ENCODE measurements at regions not wholly inside any gene's neighbourhood (a gene's known extent, or its start where the extent isn't known, plus 50 kb on each side); places are given as distances from the start of the nearest gene placed in this dataset.

DNA sequence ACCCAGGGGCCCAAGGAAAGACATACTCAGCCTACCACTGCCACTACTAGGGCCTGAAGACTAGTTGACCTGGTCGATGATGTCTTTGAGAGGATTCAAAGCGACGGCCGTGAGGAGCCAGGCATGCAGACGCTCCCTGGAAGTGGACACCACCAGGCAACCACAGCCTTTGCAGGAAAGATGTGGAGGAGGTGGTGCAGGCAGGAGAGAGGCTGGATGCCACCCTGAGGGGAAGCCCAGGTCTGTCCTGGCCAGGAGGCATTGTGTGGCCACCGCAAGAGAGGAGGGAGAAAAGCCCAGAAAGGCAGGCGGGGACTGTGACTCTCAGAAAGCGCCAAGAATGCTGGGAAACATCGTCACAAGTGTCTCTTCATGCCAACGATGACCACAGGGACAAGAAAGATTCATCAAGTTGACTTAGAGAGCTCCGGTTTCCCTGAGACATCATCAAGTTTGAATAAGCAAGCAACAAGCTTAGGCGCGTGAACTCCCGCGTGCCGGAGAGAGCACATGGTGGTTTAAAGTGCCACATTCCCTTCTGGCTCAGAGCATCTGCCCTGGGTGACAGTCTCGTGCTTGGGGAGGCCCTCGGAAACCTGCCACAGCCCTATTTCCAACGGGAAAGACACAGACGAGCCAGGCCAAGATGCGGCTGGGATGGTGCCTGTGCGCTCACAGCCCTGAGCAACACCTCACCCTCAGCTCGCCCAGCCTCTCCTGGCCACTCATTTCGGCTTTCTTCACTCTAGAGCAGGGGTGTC lies 464.5 kb upstream of the SALL3 start:
- in situ Hi-C loops (cut with HindIII; ENCODE audit: low sequenced_read_pairs) = no loop called here
- TF ChIP-seq, protein P1, sequence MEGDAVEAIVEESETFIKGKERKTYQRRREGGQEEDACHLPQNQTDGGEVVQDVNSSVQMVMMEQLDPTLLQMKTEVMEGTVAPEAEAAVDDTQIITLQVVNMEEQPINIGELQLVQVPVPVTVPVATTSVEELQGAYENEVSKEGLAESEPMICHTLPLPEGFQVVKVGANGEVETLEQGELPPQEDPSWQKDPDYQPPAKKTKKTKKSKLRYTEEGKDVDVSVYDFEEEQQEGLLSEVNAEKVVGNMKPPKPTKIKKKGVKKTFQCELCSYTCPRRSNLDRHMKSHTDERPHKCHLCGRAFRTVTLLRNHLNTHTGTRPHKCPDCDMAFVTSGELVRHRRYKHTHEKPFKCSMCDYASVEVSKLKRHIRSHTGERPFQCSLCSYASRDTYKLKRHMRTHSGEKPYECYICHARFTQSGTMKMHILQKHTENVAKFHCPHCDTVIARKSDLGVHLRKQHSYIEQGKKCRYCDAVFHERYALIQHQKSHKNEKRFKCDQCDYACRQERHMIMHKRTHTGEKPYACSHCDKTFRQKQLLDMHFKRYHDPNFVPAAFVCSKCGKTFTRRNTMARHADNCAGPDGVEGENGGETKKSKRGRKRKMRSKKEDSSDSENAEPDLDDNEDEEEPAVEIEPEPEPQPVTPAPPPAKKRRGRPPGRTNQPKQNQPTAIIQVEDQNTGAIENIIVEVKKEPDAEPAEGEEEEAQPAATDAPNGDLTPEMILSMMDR (IDR thresholded peaks at IDR 0.05; ENCODE audit: low read depth, low read length) = no peak
- DNase-seq (ENCODE audit: low read depth, low spot score) = no peak
- H3K4me3 ChIP-seq (ENCODE audit: low read depth, low read length) = no peak overlapping the region

DNA sequence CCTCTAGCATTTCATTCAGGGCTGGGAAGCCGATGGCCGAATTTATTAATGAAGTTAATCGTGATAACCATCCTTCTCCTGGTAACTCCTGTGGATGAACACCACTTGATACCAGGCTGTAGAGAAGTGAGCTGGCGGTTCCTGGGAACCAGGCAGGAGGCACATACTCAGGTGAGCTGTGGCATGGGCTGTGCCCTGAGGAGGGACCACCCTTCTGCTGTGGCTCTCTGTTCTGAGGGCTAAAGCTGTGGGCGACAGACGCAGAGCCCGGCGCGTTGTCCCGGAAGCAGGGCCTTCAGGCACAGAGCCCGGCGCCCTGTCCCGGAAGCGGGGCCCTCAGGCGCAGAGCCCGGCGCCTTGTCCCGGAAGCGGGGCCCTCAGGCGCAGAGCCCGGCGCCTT lies 462.3 kb upstream of the SALL3 start:
- in situ Hi-C loops (cut with HindIII; ENCODE audit: low sequenced_read_pairs) = no loop called here

DNA sequence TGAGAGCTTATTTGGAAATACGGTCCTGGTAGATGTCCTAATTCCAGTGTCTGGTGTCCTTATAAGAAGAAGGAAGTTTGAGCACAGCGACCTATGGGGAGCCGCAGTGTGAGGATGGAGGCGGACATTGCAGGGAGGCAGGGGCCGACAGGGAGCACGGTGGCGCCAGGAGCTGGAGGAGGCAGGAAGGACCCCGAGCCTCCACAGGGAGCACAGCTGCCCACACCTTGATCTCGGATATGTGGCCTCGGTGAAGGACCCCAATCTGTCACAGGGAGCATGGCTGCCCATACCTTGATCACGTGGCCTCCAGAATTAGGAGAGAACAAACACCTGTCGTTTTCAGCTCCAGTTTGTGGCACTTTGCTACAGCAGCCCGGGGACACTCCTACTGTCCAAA lies 461.6 kb upstream of the SALL3 start:
- DNase-seq (ENCODE audit: low read depth, low spot score) = no peak
- TF ChIP-seq, protein P1 (IDR thresholded peaks at IDR 0.05; ENCODE audit: low read depth, low read length) = no peak
- in situ Hi-C loops (cut with HindIII; ENCODE audit: low sequenced_read_pairs) = no loop called here
- no peak overlapping the region for H3K4me3 ChIP-seq (ENCODE audit: low read depth, low read length)

More for the DNA sequence above, 462.3 kb upstream of the SALL3 start:
- H3K4me3 ChIP-seq (ENCODE audit: low read depth, low read length) = no peak overlapping the region
- DNase-seq (ENCODE audit: low read depth, low spot score) = no peak
- TF ChIP-seq, protein P1 (IDR thresholded peaks at IDR 0.05; ENCODE audit: low read depth, low read length) = no peak

DNA sequence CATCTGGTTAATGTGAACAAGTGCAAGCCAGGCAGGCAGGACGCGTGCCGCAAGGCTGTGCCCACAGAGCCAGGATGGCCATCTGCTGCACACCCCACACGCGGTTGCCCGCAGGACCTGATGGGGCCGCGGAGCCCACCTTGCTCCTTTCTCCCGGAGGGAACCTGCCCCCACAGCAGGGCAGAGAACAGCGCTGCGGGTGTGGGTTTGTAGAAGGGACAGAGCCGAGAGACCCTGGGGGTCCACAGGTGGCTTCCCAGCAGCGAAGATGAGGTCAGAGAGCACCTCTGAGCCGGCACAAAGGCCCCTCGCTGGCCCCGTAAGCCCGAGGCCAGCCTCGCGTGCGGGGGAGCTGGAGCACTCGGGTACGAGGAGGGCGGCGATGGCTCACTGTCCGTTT lies 460.8 kb upstream of the SALL3 start:
- DNase-seq (ENCODE audit: low read depth, low spot score) = no peak
- in situ Hi-C loops (cut with HindIII; ENCODE audit: low sequenced_read_pairs) = no loop called here
- TF ChIP-seq, protein P1 (IDR thresholded peaks at IDR 0.05; ENCODE audit: low read depth, low read length) = no peak
- H3K4me3 ChIP-seq (ENCODE audit: low read depth, low read length) = no peak overlapping the region

DNA sequence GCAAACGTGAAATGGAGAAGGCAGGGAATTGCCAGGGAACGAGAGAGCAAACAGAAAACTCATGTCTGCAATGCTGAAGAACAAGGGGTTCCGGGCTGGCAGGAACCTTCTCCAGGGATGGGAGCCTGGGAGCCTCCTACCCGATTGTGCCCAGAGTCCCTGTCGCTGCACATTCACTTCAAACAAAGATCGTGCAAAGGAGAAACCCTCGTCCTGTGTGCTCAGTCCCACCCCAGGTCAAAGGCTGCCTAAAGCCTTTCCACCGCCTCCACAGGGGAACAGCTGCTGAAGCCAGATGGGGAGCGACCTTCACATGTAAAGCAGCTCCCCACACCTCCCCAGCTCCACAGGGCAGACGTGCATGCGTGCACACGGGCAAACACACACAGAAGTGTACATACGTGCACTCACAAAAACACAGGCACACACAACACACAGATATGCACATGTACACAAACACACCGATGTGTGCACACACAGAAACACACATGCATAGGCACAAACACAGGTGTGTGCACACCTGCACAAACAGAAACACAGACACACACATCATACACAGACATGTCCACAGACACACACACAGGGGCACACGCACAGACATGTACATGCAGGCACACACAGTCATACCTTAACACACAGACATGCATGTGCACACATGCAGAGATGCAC lies 460.1 kb upstream of the SALL3 start:
- H3K4me3 ChIP-seq (ENCODE audit: low read depth, low read length) = no peak overlapping the region
- in situ Hi-C loops (cut with HindIII; ENCODE audit: low sequenced_read_pairs) = no loop called here
- no peak for DNase-seq (ENCODE audit: low read depth, low spot score)
- TF ChIP-seq, protein P1 (IDR thresholded peaks at IDR 0.05; ENCODE audit: low read depth, low read length) = no peak

DNA sequence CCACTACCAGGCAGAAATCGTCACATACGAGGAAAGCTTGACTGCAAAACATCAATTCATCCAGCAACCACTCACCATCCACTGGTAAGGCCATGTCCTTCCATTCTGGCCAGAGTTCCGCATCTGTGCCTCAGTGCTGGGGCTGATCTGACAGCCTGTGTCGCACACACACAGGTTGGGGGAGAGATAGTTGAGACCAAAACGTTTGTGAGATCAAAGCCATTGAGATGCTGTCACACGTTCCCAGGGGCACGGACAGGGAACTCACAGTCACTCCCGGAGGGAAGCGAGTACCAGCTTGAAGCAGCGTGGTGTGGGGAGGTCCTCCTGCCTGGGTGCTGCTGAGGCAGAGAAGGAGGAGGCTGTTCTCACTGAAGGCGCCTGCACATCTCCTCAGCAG lies 458.5 kb upstream of the SALL3 start:
- H3K4me3 ChIP-seq (ENCODE audit: low read depth, low read length) = no peak overlapping the region
- DNase-seq (ENCODE audit: low read depth, low spot score) = no peak
- TF ChIP-seq, protein P1 (IDR thresholded peaks at IDR 0.05; ENCODE audit: low read depth, low read length) = no peak
- in situ Hi-C loops (cut with HindIII; ENCODE audit: low sequenced_read_pairs) = no loop called here

Measured in astrocyte of the spinal cord (primary cell).